ENCODE measurements at regions not wholly inside any gene's neighbourhood (a gene's known extent, or its start where the extent isn't known, plus 50 kb on each side); places are given as distances from the start of the nearest gene placed in this dataset.
"Not testable (repeated sequence)": the region's sequence is repeated elsewhere in the genome, so short reads cannot be mapped to it uniquely, and the experiment has no call there.

DNA sequence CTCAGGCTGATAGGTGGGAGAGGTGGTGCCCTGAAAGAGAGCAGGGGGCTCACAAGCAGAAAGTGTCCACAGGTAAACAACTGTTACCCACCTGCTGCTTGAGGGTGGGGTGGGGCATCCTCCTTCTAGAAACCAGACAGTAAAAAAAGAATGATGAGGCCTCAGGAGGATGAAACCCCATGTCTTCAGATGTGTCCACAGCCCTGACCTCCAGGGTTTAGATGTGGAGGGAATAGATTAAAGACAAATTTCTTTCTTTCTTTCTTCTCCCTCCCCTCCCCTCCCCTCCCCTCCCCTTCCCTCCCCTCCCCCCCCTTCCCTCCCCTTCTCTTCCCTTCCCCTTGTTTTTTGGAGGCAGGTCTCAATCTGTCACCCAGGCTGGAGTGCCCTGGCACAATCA is 333.5 kb upstream of the NUPR2 start:
- no peak for DNase-seq

DNA sequence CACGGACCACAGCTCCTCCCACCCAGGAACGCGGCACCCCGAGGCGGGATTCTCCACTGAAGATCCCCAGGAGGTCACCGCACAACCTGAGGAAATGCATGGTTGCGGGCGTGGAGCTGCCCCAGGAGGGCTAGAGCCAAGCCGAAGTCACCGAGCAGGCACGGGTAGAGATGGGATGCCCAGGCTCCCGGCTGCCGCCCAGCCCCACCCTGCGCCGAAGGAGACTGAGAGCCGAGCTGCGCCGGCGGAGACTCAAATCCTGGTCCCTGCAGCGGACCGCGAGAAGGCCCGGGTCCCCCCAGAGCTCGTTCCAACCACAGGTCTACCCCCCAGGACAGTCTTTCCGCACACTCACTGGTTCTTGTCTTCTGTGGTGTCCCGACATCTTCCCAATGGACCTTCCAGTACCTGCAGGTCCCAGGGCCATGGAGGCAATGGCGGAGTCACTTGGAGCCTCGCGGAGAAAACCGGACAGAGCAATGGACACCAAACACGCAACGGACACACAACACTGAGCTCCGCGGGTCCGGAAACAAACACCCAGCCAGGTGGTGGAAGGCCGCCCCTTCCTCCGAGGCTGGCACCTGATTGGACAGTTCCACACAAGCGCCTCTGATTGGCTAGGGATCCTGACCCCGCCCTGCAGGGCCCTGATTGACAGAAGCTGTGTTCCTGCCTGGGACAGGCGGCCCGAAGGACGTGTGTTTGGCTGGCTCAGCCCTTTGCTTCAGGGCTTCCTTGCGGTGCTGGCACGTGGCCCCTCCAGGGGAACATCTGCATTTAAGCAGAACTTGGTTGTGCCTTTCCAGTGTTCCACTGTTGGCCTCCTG is 331.9 kb upstream of the NUPR2 start:
- no peak for DNase-seq

DNA sequence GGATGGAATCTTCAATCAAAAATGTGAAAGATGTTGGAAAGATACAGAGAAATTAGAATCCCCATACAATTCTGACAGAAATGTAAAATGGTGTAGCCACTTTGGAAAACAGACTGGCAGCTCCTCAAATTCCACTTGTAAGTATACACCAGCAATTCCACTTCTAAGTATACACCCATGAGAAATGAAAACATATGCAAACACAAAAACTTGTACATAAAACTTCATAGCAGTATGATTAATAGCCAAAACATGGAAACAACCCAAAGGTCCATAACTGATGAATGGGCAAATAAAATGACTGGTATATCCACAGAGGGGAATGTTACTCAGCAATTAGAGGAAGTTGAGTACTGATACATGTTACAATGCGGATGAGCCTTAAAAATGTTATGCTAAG is 304.3 kb upstream of the NUPR2 start:
- DNase-seq: not testable (repeated sequence)

DNA sequence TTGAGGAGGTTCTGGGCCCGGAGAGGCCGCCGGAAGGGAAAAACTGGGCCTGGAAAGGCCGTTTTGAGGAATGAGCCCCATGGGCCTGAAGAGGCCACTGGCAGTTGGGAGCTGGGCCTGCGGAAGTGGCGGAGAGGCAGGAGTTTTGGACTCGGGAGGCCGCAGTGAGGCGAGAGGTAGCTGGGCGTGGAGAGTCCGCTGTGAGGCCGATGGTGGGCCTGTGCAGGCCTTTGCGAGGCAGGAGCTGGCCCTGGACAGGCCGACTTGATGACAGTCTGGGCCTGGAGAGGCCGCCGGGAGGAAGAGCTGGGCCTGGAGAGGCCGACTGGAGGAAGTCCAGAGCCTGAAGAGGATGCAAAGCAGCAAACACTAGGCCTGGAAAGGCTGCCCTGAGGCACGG is 259.0 kb upstream of the NUPR2 start:
- no peak for DNase-seq

DNA sequence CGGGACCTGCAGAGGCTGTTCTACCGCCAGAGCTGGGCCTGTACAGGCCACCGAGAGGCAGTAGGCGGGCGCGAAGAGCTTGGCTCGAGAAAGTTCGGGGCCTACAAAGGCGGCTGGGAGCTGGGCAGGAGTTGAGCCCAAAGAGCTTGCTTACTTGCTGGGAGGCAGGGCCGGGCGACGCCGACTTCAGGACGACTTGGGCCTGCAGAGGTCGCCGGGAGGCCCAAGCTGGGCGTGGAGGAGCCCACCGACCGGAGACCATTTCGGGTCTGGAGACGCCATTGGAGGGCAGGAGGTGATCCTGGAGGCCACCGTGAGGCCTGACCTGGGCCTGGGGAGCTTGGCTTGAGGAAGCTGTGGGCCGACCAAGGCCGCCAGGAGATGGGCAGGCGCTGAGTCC is 258.4 kb upstream of the NUPR2 start:
- not testable (repeated sequence) for DNase-seq

DNA sequence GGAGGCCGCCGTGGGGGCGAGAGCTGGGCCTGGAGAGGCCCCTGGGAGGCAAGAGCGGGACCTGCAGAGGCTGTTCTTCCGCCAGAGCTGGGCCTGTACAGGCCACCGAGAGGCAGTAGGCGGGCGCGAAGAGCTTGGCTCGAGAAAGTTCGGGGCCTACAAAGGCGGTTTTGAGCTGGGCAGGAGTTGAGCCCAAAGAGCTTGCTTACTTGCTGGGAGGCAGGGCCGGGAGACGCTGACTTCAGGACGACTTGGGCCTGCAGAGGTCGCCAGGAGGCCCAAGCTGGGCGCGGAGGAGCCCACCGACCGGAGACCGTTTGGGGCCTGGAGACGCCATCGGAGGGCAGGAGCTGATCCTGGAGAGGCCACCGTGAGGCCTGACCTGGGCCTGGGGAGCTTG is 257.1 kb upstream of the NUPR2 start:
- not testable (repeated sequence) for DNase-seq

DNA sequence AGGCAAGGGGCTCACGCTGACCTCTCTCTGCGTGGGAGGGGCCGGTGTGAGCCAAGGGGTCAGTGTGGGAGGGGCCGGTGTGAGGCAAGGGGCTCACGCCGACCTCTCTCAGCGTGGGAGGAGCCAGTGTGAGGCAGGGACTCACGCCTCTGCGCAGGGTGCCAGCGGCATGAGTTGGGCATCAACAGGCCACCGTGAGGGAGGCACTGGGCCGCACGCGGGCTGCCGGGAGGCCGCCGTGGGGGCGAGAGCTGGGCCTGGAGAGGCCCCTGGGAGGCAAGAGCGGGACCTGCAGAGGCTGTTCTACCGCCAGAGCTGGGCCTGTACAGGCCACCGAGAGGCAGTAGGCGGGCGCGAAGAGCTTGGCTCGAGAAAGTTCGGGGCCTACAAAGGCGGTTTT is 255.6 kb upstream of the NUPR2 start:
- not testable (repeated sequence) for DNase-seq

DNA sequence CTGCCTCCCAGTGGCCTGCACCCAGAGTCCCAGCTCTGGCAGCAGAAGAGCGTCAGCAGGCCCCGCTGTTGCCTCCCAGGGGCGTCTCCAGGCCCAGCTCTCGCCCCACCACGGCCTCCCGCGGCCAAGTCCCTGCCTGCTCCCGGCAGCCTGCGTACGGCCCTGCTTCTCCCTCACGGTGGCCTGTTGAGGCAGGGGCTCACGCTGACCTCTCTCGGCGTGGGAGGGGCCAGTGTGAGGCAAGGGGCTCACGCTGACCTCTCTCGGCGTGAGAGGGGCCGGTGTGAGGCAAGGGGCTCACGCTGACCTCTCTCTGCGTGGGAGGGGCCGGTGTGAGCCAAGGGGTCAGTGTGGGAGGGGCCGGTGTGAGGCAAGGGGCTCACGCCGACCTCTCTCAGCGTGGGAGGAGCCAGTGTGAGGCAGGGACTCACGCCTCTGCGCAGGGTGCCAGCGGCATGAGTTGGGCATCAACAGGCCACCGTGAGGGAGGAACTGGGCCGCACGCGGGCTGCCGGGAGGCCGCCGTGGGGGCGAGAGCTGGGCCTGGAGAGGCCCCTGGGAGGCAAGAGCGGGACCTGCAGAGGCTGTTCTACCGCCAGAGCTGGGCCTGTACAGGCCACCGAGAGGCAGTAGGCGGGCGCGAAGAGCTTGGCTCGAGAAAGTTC is 254.1 kb upstream of the NUPR2 start:
- DNase-seq: not testable (repeated sequence)

DNA sequence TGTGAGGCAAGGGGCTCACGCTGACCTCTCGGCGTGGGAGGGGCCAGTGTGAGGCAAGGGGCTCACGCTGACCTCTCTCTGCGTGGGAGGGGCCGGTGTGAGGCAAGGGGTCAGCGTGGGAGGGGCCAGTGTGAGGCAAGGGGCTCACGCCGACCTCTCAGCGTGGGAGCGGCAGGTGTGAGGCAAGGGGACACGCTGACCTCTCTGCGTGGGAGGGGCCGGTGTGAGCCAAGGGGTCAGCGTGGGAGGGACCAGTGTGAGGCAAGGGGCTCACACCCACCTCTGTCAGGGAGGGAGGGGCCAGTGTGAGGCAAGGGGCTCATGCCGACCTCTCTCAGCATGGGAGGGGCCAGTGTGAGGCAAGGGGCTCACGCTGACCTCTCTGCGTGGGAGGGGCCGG is 251.7 kb upstream of the NUPR2 start:
- not testable (repeated sequence) for DNase-seq

DNA sequence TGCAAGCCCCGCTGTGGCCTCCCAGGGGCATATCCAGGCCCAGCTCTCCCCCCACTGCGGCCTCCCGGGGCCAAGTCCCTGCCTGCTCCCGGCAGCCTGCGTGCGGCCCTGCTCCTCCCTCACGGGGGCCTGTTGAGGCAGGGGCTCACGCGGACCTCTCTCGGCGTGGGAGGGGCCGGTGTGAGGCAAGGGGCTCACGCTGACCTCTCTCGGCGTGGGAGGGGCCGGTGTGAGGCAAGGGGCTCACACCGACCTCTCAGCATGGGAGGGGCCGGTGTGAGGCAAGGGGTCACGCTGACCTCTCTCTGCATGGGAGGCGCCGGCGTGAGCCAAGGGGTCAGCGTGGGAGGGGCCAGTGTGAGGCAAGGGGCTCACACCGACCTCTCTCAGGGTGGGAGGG is 251.2 kb upstream of the NUPR2 start:
- not testable (repeated sequence) for DNase-seq

DNA sequence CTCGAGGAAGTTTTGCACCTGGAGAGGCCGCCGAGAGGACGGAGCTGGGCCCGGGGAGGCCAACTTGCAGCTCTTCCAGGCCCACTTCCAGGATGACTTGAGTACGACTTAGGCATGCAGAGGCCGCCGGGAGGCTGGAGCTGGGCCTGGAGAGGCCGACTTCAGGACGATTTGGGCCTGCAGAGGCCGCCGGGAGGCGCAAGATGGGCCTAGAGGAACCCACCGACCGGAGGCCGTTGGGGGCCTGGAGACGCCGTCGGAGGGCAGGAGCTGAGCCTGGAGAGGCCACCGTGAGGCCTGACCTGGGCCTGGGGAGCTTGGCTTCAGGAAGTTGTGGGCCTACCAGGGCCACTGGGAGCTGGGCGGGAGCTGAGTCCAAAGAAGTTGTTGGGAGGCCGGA is 250.5 kb upstream of the NUPR2 start:
- DNase-seq: not testable (repeated sequence)

DNA sequence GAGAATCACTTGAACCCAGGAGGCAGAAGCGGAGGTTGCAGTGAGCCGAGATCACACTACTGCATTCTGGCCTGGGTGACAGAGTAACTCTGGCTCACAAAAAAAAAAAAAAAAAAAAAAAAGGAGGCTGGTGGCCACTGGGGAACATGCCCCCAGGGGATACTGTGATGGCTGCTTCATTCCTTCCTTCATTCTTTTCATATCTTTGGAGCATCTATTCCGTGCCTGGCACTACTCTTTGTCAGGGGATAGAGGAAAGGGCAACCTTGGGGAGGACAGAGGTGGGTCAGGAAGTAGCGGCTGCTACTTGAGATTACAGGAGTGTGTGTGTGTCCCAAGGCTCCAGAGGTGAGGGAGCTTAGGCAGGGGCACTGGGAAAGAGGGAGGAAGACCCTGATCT is 236.4 kb upstream of the NUPR2 start:
- not testable (repeated sequence) for DNase-seq

DNA sequence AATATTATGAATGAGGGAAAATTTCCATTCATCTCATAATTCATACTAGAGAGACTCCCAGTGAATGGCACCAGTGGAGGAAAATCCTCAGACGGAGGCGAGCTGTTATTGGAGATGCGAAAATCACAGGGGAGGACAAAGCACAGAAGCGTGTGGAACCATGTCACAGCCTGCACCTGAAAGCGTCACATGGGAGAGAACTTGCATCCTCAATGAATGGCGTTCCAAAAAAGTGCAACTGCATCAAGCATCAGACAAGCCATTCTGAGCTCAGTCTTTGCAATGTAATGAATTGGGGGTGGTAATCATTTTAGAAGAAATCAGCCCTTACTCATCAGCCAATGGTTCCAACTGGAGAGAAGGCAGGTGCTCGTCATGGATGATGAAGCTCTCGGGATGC is 235.0 kb upstream of the NUPR2 start:
- not testable (repeated sequence) for DNase-seq

DNA sequence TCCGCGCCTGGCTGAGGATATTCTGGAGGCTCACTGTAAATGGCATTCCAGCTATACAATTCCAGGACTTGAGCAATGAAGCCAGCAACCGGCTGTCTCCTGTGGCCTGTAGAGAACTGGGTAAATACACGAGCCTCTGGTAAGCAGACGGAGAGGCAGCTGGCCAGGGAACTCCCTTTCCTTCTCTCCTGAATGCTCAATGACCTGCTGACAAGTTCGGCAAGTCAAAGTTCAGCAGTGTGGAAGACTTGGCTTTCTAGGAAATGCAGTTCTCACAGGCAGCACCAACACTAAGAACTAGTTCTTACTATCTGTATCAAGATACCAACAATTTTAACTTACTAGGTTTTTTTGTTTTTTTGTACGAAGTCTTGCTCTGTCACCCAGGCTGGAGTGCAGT is 232.1 kb upstream of the NUPR2 start:
- not testable (repeated sequence) for DNase-seq

DNA sequence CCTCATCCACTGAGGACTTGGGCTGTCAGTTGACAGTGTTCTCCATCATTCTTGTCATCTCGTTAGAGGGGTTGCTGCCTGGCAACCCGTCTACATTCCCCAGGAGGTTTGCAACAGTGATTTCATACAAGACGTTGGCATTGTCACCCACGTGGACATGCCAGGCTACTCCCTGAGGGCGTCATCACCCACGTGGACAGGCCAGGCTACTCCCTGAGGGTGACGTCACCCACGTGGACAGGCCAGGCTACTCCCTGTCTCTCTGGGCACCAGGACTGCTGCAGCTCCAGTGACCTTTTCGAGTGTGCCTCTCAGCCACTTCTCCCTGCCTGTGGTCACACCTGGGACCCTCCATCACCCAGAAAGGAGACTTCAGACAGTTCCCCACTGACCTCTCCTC is 212.1 kb upstream of the NUPR2 start:
- DNase-seq: not testable (repeated sequence)

DNA sequence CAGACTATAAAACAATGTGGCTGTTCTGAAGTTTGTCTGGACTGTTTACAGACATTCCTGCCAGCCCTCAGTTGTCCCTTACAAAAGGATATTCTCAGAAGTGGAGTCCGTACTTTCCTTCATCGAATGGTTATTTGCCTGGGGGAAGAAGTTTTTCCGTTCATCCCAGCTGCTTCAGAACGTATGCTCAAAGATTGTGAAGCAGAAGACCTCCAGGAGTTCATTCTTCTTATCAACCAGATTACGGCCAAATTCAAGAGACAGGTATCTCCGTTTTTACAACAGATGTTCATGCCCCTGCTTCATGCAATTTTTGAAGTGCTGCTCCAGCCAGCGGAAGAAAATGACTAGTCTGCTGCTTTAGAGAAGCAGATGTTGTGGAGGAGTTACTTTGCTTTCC is 174.3 kb upstream of the NUPR2 start:
- DNase-seq: no peak

DNA sequence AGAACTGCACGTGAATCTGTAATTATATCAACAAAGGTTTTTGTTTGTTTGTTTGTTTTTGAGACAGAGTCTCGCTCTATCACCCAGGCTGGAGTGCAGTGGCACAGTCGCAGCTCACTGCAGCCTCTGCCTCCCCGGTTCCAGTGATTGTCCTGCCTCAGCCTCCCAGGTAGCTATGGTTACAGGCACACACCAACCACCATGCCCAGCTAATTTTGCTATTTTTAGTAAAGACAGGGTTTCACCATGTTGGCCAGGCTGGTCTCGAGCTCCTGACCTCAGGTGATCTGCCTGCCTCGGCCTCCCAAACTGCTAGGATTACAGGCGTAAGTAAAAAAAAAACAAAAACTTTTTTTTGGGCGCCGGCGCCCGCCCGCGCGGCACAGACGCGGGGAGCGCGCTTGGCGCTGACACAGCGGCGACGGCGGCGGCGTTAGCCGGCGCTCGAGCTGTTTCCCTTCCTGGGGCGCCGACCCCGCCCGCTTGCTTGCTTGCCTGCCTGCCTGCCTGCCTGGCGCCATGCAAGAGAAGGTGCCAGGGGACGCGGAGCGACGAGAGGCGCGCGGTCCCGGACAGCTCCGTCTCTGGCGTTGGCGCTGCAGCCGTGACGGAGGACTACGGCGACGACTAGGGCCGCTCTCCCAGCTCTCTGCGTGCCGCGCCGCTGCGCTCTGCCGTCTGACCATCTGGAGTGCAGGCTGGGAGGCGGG is 171.4 kb upstream of the NUPR2 start:
- peak in 1 of 2 donors; percentile 16 for DNase-seq

DNA sequence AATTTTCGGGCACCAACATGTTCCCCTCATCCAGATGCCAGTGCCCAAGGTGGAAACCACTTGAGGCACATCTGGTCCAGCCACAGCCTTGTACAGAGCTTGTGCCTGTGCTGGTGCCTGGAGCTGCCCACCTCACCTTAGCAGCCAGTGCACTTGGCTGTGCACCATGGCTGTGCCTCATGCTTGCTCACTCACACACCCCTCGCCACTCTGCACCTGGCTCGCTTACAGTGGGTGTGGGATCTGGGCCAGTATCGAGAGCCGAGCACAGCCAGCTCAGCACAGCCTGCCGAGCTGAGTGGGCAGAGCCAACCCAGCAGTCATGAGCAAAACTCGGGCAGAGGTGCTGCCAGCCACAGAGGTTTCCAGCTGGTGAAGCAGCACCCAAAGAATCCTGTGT is 139.9 kb upstream of the NUPR2 start:
- no peak for DNase-seq

DNA sequence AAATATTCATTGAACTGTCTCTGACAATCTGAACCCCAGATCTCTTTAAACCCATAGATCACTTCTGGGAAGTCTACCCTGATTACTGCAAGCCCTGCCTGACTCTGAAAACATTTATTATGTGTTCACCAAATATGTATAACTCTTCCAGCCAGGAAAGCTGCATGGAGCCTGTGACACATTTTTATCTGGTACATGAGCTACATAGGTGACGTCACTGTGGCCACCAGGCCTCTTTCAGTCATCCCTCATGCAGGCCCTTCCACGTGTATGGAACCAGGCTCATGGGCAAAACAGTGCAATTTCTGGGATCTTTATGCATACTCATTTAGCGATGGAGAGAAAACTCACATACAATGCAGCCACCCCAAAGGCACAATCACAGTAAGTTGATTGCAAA is 133.9 kb upstream of the NUPR2 start:
- no peak for DNase-seq

DNA sequence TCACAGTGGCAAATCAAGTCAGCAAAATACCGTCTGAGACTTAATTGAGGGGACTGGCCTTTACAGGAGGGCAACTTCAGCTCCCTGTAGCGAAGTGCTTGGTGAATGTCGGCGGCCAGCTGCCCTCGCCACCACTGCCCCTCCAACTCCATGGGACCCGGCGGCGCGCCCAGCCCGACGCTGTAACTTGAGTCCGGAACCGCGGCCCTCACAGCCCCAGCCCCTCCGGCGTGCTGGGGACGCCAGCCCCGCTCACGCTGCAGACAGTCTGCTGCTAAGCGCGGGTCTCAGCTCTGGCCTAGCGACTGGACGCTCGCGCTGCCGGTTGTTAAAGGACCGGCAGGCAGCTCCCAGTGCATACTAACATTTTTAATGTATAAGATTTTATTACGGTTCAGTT is 113.4 kb upstream of the NUPR2 start:
- no peak for DNase-seq

DNA sequence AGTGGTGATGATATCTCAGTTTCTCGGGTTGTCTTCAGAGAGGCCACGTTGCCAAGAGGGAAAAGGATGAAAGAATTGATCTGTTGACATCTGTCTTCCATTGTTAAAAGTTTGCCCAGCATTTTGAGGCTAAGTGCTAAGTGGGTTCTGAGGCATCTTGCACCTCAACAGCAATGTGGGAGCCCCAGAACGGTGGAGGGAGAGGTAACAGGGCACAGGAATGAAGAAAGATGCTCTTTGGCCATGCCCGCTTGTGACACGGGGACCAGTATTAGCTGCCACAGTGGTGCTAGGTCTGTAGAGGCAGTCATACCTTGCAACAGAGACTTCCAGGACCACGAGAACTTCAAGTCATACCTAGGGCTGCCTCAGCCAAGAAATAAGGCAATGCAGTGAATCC is 106.6 kb upstream of the NUPR2 start:
- no peak for DNase-seq

DNA sequence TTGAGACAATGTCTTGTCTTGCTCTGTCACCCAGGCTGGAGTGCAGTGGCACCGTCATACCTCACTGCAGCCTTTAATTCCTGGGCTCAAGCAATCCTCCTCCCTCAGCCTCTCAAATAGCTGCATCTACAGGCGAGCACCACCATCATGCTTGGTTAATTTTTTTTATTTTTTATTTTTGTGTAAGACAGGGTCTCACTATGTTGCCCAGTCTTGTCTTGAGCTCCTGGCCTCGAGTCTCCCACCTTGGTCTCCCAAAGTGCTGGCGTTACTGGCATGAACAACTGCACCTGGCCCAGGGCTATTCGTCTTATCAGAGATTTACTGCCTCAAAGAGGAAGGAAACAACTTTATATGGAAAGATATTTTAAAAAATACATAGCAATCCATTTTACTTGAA is 102.8 kb upstream of the NUPR2 start:
- no peak for DNase-seq

DNA sequence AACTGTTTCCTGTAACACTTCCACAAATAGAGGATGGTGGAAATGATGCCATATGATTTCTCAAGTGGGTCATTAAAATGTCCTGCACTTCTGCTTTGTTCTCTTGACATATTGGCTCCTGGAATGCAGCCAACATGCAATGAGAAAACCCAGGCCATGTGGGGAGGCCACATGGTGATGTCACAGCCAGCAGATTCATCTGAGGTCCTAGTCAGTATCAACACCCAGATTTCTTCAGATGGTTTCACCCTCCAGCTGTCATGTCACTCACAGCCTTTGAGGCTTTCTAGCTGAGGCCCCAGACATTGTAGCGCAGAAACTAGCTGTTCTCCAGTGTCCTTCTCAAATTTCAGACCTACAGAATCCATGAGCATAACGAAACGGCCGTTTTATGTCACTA is 102.3 kb upstream of the NUPR2 start:
- no peak for DNase-seq

DNA sequence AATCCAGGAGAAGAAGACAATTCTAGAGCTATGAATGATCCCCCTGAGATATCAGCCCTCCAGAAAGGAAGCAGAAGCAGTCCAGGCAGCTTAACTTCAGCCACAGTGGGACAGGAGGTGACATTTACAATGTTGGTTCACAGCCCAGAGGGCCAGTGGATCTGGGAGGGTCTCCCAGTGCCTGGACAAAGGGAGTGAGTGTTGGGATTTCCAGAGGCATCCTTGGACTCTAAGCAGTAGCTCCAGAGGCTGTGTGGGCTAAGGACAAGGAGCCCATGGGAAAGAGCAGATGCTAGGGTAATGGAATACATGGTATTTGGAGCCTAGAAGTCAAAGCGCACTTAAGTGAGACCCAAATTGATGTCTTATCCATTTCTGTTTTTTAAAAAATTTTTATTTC is 97.4 kb upstream of the NUPR2 start:
- no peak for DNase-seq

All from hippocampal formation (tissue), 2 donors.